ENCODE measurements at regions not wholly inside any gene's neighbourhood (a gene's known extent, or its start where the extent isn't known, plus 50 kb on each side); places are given as distances from the start of the nearest gene placed in this dataset.

DNA sequence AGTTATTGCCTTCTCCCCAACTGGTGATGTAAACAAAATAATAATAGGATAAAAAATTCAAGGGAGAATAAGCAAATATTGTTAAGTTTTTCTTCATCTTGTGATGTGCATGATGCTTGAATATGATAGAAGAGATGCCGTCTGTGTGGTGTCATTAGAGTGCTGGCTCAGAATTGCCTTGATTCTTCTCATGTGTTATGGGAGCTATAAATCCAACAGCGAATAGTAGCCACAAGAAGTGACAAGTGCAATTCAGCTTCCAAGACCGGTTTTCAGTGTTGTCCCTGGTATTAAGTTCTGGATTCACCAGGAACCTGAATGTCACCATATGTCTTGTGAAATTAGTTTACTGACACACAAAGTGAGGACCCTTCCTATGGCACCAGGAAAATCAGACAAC lies 547.0 kb downstream of the NSUN3 start:
- TF ChIP-seq, protein P1, sequence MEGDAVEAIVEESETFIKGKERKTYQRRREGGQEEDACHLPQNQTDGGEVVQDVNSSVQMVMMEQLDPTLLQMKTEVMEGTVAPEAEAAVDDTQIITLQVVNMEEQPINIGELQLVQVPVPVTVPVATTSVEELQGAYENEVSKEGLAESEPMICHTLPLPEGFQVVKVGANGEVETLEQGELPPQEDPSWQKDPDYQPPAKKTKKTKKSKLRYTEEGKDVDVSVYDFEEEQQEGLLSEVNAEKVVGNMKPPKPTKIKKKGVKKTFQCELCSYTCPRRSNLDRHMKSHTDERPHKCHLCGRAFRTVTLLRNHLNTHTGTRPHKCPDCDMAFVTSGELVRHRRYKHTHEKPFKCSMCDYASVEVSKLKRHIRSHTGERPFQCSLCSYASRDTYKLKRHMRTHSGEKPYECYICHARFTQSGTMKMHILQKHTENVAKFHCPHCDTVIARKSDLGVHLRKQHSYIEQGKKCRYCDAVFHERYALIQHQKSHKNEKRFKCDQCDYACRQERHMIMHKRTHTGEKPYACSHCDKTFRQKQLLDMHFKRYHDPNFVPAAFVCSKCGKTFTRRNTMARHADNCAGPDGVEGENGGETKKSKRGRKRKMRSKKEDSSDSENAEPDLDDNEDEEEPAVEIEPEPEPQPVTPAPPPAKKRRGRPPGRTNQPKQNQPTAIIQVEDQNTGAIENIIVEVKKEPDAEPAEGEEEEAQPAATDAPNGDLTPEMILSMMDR (IDR thresholded peaks at IDR 0.05) = no peak
- no peak for TF ChIP-seq POLR2AphosphoS5 (IDR thresholded peaks at IDR 0.05)

All from transverse colon (tissue), 4 donors.